NCI-H748 (cell line): ENCODE measurements at regions not wholly inside any gene's neighbourhood (a gene's known extent, or its start where the extent isn't known, plus 50 kb on each side); places are given as distances from the start of the nearest gene placed in this dataset.
"Not testable (repeated sequence)": the region's sequence is repeated elsewhere in the genome, so short reads cannot be mapped to it uniquely, and the experiment has no call there.

Experiments
- DNase-seq: peaks from one replicate; lab custom pipeline; 2025; ENCODE audit not compliant: unreplicated experiment; lab: John Stamatoyannopoulos, UW

DNA sequence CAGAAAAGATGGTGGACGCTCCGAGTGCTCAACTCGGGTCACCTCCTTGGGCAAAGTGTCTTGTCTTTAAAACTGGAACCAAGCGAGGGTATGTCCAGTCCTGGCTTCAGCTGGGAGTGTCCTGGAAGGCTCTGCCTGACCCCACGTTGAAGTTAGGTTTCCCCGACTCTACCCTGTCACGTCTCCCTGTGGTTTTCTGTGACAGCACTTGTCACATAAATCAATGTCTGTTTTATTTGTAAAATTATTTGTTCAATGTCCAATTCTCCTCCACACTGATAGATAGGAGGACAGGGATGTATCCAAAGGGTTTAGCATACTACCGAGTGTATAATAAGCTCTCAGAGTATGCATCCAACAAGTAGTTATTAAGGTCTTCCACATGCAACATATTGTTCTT is 197.7 kb upstream of the IRF2BP2 start:
- not testable (repeated sequence) for DNase-seq

DNA sequence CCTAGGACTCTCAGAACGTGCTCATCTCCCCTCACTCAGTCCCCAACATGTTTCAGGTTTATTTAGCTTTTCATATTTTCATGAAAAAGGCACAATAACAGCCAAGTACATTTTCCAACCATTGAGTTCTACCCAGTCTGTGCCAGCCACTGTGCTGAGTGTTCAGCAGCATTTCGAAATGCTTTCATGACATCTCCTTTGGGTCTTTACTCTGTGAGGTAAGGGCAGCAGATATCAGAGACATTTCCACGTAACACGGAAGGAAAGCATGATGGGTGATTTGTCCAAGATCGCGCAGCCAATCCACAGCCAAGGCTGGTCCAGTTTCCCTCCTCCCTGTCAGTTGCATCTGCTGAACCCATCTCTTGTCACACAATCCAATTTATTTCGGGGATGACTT is 192.6 kb upstream of the IRF2BP2 start:
- not testable (repeated sequence) for DNase-seq

DNA sequence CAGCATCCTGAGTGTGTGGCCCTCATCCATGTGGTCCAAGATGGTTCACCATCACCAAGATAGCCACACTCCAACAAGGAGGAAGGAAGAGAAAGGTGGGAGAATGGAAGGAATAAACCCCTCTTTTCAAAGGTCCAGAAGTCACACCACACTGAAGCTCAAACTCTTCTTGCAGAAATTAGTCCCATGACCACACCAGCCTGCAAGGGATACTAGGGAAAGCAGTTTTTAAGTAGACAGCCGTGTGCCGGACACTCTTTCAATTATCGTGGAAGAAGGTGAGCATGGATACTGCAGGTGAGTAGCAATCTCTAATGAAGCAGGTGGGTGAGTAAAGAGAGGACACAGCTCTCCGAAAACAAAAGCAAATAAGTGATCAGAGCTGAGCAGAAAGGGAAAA is 191.7 kb upstream of the IRF2BP2 start:
- not testable (repeated sequence) for DNase-seq

DNA sequence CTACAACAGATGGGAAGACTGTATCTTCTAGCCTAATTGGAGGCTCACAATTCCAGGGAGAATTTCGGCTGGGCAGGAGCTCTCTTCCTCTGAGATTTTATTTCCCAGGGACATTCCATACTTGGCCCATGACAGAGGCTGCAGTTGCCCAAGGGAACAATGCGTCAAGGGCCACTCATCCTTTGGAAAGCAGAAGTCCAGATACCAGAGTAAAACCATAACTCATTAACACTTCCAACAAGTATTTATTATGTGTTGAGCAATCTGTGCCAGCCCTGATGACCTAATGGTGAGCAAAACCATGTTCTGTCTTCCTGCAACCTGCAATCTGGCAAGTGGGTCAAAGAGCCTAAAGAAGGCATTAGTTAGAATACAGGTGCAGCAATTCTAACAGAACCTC is 191.2 kb upstream of the IRF2BP2 start:
- not testable (repeated sequence) for DNase-seq

DNA sequence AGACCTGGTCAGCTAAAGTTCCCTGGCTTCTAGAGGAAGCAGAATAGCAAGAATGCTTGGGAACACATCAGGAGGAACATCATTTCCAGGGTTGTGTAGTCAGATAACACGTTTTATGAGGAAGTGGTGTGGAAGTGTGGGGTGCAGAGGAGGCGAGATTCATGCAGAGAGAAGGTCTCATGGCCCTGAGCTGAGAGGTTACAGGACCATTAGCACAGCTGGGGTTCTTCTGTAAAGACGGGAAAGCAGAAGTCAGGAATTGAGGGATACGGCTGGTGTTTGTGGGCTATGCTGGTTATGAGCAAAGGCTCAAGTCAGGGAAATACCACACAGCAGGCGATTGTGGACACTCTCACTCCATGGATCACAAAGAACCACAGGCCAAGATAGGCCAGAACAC is 190.6 kb upstream of the IRF2BP2 start:
- DNase-seq = not testable (repeated sequence)

DNA sequence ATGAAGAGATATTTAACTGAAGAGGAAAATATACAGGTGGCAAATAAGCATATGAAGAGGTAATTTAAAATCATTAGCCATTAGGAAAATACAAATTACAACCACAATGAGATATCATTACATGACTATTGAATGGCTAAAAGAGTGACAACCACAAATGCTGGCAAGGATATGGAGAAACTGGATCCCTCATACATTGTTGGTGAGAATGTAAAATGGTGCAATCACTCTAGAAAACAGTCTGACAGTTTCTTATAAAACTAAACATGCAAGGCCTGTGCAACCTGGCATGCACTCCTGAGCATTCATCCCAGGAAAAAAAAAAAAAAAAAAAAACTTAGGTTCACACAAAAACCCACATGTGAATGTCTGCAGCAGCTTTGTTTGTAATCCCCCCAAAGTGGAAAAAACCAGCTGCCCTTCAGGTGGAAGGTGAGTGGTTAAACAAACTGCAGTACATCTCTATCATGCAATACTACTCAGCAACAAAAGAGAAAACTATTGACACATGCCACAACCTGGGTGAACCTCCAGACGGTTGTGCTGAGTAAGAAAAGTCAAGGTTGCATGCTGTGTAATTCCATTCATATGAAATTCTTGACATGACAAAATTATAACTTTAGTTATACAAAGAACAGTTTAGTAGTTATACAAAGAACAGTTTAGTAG is 189.2 kb upstream of the IRF2BP2 start:
- not testable (repeated sequence) for DNase-seq

DNA sequence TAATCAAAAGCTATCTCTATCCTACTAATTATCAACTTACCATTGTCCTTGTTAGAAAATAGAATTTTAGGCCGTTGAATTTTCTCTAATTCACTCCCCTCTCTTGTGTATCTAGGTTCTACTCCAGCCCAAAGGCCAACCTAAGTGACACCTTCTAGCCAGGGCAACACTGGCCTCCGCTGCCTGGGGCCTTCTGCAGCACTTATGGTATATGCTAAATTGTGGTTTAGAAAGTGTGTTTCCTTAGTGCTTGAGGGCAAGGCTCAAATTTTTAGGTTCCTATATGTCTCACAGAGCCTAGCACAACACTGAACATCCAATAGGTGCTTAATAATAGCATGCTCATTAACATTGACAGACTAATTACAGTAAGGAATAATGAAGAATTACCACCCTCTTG is 187.2 kb upstream of the IRF2BP2 start:
- DNase-seq = not testable (repeated sequence)

DNA sequence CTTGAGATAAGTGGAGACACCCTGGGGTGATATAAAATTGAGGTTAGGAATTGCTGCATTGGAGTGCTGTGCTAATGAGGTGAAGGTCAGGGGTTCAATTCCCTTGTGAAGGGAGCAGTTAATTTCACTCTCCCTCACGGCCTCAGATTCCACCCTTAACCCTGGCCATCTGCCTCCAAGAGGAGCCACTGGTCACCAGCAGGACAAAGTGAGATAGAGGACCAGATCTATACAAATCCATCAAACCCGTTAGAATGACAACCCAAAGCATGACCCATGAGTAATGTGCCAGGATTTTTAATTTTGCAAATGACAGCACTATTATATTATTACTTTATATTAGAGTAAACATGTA is 186.4 kb upstream of the IRF2BP2 start:
- DNase-seq = not testable (repeated sequence)

DNA sequence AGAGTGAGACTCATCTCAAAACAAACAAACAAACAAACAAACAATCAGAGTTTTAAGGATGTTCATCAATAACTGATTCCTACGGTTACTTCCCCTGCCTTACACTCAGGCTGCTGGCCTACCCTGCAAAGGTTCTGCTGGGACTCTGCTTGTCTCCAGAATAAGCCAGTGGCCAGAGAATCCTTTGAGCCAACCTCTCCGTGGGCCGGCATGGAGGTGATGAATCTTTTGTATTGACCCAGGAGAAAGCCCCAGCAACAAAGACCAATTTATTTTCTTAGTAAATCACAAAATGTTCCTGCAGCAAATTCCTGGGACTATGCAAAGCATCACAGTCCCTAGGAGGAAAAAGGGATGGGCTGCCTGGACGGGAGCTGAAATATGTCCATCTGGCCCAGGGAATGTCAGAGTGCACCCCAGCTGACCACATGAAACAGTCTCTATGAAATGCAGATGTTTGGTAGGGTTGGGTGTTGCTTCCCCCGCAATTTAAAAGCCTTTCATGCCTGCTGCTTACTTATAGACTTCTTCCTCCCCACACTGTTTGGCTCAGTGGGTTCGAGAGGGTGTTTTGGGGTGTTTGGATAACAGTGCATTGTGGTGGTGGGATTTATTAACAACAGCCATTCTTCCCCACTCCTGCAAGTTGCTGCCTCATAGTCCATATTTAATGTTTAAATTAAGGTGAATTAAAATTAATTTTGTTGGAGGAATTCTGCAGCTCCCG is 185.9 kb upstream of the IRF2BP2 start:
- DNase-seq = not testable (repeated sequence)

DNA sequence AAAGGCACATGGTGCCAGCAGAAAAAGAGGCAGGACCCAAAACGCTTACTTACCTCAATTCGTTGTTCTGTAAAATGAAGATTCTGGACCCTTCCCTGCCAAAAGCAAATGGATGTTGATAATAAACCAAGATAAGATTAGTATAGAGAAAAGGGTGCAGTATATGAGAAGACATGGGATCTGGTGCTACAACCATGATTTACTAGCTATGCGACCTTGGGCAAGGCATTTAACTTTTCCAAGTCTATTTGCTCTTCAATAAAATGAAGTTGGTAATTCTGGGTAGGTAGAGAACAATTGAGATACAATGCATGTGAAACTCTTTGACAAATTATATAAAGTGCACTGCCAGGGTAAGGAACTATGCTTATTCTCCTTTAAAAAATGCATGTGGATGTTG is 185.0 kb upstream of the IRF2BP2 start:
- not testable (repeated sequence) for DNase-seq

DNA sequence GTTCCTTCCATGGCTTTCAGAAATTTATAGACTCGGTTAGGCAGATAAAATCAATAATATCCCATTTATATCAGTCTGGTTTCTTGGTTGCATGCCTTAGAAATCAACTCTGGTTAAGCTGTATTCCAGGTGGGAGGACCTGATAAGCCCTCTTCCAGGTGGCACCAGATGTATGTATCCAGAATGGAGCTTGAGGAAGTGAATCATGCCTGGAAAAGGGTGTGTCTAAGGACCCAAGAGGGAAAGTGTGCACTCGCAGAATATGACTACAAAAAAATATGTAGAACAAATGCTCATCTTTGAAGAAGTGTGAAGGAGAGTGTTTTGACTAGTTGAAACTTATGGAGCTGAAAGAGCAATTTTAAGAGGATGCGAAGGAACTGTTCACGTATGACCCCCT is 184.5 kb upstream of the IRF2BP2 start:
- not testable (repeated sequence) for DNase-seq

DNA sequence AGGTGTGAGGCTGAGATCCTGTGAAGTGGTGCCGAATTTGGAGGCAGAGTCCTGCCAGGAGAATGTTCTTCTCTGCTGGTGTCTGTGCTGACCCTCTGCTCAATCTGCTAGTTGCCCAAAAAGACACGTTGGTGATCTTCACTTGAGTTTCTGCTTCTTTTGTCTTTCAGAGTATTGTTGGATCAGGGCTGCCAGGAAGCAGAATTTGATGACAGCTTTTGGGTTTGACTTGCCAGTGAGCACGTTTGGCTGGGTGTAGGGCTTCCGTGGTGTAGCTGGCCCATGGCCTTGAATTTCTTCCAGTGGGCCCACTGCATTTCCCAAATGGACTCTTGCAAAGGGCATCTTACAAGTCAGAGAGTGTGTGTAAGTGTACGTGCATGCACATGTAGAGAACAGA is 183.9 kb upstream of the IRF2BP2 start:
- not testable (repeated sequence) for DNase-seq

DNA sequence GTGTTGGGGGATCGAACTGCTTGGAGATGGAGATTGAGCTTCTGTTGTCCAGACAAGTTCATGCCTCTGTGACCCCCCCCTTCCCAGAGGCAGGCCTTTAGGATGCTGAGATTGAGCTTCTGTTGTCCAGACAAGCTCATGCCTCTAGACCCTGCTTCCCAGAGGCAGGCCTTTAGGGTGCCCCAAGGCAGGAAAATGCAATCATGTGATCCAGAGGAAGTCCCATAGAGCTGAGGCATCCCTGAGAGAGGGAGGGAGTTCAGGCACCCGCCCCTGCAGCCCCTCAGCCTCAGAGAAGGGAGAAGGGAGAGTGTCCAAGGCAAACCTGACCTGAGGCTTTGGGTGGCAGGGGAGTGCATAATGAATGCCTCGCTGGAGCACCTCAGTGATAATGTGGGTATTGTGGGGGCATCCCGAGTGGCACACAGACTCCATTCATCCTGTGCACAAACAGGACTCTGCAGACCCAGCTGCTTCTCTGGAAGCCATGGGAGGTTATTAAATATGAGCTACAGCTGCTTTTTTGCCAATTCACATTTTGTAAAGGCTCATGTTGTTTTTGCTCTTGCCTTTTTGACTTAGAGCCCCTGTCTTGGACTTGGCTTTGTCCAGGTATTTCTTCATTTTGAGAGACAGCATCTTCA is 182.4 kb upstream of the IRF2BP2 start:
- DNase-seq = not testable (repeated sequence)

DNA sequence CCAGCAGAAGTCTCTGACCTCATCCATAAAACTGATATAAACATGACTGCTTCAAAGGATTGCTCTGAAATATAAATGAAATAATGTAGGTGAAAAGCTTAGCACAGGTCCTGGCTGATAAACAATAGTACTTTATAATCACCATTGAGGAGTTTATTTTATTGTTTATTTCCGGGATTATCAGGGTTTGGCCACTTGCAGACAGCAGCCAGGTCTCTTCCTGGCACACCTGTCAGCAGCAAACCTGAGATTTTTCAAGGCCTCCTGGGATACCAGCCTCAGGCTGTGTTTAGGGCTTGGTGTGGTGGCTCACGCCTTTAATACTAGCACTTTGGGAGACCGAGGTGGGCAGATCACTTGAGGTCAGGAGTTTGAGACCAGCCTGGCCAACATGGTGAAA is 181.6 kb upstream of the IRF2BP2 start:
- DNase-seq = not testable (repeated sequence)

DNA sequence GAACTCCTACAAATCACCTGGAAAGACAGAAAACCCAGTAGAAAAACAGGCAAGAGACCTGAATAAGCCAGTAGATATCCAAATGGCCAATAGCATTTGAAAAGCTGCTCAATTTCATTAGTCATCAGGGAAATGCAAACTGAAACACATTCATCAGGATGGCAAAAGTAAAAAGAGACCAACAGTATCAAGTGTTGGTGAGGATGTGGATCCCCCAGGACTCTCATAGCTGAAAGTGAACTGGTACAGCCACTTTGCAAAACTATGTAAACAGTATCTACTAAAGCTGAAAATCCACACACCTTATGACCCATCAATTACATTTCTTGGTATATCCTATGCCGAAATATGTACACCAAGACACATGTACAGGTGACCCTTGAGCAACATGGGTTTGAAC is 180.4 kb upstream of the IRF2BP2 start:
- not testable (repeated sequence) for DNase-seq

DNA sequence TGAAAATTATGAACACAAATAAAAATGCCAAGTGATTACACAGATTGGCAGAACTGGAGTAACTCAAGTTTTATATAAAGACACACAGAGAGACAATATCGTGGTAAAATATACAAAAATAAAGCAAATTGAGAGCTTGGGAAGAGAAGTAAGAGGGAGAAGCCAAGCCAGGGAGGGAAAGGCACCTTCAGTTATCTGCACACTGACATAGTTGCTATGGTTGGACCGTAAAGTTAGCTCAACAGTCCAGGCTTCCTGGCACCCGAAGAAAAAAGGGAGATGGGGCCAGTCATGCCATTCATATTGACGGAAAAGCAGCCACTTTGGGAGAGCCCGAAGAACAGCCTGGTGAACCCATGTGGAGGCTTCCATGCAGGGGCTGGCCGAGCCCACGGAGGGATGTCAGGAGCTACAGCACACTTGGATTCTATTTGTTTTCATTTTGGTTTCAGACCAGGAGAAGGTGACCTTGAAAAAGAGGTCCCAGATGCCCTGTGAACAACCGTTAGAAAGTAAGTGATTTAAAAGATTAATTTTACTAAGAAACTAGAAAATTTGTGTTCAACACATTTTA is 177.1 kb upstream of the IRF2BP2 start:
- not testable (repeated sequence) for DNase-seq

DNA sequence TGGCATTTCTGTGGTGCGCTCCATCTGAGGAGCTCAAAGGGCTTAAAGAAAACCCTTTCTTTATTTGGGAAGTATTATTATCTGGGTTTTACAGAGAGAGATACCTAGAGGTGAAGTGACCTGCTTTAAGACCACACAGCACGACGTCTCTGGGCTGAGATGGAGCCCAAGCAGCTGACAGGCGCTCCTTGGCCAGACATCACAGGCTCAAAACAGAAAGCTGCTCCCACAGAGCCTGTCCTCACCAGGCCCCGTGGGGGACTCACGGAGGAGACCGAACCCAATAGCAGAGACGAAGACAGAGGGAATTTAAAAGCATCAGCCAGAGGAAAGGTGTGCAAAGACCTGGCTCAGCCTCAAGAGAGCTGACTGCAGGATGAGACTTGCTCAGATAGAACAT is 175.9 kb upstream of the IRF2BP2 start:
- not testable (repeated sequence) for DNase-seq

DNA sequence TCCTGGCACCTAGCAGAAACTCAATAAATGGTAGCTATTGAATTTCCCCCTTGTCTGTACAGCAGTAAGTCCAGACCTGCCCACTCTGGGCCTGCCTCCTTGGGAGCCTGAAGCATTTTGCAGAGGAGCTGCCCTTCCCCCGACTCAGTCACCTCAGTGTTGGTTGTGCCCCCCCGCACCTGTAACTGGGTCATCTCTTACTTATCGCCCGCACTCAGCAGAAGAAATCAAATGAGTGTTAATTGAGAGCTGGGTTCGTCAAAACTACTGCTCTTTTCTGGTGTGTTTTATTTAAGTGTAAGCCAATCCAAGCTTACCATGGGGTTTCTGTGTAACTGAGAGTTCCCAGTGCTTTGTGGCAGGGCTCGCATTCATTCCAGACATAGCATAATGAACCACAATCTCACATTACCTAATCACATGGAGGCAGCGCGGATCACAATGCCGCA is 175.5 kb upstream of the IRF2BP2 start:
- not testable (repeated sequence) for DNase-seq

DNA sequence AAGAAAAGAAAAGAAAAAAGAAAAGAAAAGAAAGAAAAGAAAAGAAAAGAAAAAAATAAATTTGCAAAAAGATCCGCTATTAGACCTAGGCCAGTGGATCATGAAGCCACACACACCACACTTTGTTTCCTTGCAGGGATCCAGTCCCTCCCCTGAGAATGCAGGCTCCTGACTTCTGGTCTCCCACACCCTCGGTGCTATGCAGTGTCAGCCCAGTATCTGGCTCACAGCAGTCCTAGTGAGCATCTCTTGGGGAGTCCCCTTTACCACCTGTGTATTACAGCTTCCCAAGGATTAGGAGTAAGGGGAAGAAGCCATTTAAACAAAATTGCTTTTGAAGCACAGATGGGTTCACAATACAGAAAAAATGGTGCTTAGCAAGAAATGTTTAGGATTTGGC is 174.1 kb upstream of the IRF2BP2 start:
- not testable (repeated sequence) for DNase-seq

DNA sequence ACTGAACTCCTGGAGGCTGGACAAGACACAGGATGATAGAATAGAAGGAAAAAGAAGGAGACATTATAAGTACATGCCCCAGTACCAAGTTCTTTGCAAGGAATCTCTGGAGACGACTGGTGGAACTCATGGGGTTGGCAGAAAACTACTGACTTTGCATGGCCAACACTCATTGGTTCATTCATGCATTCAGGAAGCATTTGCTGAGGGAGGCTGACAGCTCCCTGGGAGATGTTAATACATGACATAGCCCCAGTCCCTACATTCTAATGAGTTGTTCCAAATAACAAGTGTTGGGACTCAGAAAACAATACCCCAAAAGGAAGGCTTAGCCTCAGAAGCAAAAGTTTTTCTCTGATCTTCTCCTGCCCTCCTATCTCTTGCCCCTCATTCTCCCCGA is 172.8 kb upstream of the IRF2BP2 start:
- peak; percentile 13 for DNase-seq

DNA sequence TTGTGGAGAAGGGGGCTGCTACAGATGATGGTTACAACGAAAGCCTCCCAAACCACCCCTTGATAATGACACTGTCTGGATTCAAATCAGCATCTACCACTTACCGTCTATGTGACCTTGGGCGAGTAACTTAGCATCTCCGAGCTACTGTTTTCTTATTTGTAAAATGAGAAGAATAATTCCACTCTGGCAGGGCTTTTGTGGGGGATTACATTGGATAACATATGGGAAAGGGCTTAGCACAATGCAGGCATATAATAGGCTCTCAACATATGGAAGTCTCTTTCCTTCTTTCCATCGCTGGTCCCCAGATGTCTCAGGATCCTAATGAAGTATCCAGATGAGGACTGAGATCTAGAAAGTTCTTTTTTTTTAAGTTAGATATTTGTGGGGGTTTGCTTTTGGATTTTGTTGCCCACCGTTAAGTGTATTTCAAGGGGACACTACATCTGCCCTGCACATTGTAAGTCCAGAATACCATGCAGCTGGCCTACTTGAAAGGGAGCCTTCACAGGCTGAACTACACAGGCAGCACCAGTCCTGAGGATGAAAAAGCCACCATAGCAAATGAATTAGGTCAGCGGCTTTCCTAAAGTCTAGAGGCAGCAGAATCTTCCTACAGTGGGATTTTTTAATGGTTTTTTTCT is 172.2 kb upstream of the IRF2BP2 start:
- no peak for DNase-seq
